ENCODE measurements at regions not wholly inside any gene's neighbourhood (a gene's known extent, or its start where the extent isn't known, plus 50 kb on each side); places are given as distances from the start of the nearest gene placed in this dataset.

DNA sequence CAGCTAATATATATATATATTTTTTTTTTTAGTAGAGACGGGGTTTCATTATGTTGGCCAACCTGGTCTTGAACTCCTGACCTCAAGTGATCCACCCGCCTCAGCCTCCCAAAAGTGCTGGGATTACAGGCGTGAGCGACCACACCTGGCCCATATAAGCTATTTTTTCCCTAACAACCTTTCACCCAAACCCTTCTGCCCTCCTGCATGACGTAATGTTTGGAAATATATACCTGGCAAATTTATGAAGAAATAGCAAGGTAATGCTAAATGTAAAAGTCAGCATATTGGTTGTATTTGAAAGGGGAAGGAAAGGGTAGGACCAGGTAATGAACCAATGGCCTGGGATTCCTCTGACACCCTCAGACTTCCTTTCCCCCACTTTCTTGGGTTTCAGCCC lies 325.5 kb upstream of the ARID1B start:
- H4K20me1 ChIP-seq (ENCODE audit: insufficient read depth), result no peaks in the 10 kb centered on the region
- H3K36me3 ChIP-seq (ENCODE audit: low read depth), result no peaks in the 10 kb centered on the region
- H3F3A ChIP-seq (ENCODE audit: insufficient read depth), result no peaks in the 10 kb centered on the region
- in situ Hi-C loops (cut with MboI), result no loop called here
- 62% methylated on average over 5 of the region's 5 CpGs for WGBS, 2 experiments (ENCODE audit: low coverage in 1 of 2, low lambda C conversion rate in 2 of 2, missing lambda C conversion rate in 2 of 2)
- H3K9ac ChIP-seq, result no peak overlapping the region
- H2AFZ ChIP-seq, result no peak overlapping the region
- H3K4me1 ChIP-seq (ENCODE audit: insufficient read depth), result no peaks in the 10 kb centered on the region
- no peak overlapping the region for H3K27ac ChIP-seq
- H3K79me2 ChIP-seq (ENCODE audit: insufficient read depth), result no peaks in the 10 kb centered on the region
- no peak for TF ChIP-seq EZH2phosphoT487 (IDR thresholded peaks at IDR 0.05; ENCODE audit: insufficient read depth, low read depth)
- no peak overlapping the region for H3K4me2 ChIP-seq (ENCODE audit: unreplicated experiment)
- H3K4me3 ChIP-seq, result no peak overlapping the region
- no peak for DNase-seq
- no peaks in the 10 kb centered on the region for H3K9me3 ChIP-seq (ENCODE audit: low read depth)
- H3K9me2 ChIP-seq (ENCODE audit: insufficient read depth), result no peaks in the 10 kb centered on the region
- H3K27me3 ChIP-seq (replicated peaks; ENCODE audit: insufficient read depth), result no peaks in the 10 kb centered on the region

DNA sequence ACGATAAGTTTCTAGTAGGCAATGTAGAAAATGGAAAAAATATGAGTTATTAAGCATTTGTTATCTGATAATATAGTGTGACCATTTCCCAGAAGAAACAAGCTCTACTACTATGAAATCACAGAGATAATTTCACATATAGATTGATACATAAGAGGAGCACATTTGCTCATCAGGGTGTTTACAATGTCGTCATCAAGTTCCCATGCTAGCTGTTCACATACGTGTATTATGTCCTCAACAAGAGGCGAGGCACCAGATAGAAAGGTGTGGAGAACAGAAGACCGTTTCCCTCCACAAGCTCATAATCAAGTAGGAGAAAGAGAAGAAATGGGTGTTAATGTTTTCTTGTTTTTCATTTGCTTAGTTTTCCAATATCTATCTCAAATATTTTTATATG lies 326.1 kb upstream of the ARID1B start:
- H3K36me3 ChIP-seq (ENCODE audit: low read depth), result no peaks in the 10 kb centered on the region
- H3K9me2 ChIP-seq (ENCODE audit: insufficient read depth), result no peaks in the 10 kb centered on the region
- H3K27ac ChIP-seq, result no peak overlapping the region
- no peaks in the 10 kb centered on the region for H3F3A ChIP-seq (ENCODE audit: insufficient read depth)
- no peaks in the 10 kb centered on the region for H3K9me3 ChIP-seq (ENCODE audit: low read depth)
- in situ Hi-C loops (cut with MboI), result no loop called here
- no peak for DNase-seq
- no peak overlapping the region for H3K9ac ChIP-seq
- H3K4me3 ChIP-seq, result no peak overlapping the region
- H4K20me1 ChIP-seq (ENCODE audit: insufficient read depth), result no peaks in the 10 kb centered on the region
- 63 to 64% methylated on average over 5 of the region's 5 CpGs for WGBS, 2 experiments (ENCODE audit: low coverage in 1 of 2, low lambda C conversion rate in 2 of 2, missing lambda C conversion rate in 2 of 2)
- no peaks in the 10 kb centered on the region for H3K79me2 ChIP-seq (ENCODE audit: insufficient read depth)
- no peaks in the 10 kb centered on the region for H3K27me3 ChIP-seq (replicated peaks; ENCODE audit: insufficient read depth)
- H3K4me2 ChIP-seq (ENCODE audit: unreplicated experiment), result no peak overlapping the region
- no peak for TF ChIP-seq EZH2phosphoT487 (IDR thresholded peaks at IDR 0.05; ENCODE audit: insufficient read depth, low read depth)
- TF ChIP-seq EZH2 (IDR thresholded peaks at IDR 0.05; ENCODE audit: insufficient read depth, poor library complexity, severe bottlenecking), result no peak
- no peak overlapping the region for H2AFZ ChIP-seq
- no peaks in the 10 kb centered on the region for H3K4me1 ChIP-seq (ENCODE audit: insufficient read depth)

GRCh38 chr6:156450421-156450820 lies 326.8 kb upstream of the ARID1B start:
- no peaks in the 10 kb centered on the region for H3F3A ChIP-seq (ENCODE audit: insufficient read depth)
- no peak overlapping the region for H3K4me3 ChIP-seq
- no peaks in the 10 kb centered on the region for H3K27me3 ChIP-seq (replicated peaks; ENCODE audit: insufficient read depth)
- no peak overlapping the region for H3K27ac ChIP-seq
- no peaks in the 10 kb centered on the region for H3K36me3 ChIP-seq (ENCODE audit: low read depth)
- H3K9me2 ChIP-seq (ENCODE audit: insufficient read depth), result no peaks in the 10 kb centered on the region
- H3K4me1 ChIP-seq (ENCODE audit: insufficient read depth), result no peaks in the 10 kb centered on the region
- TF ChIP-seq EZH2phosphoT487 (IDR thresholded peaks at IDR 0.05; ENCODE audit: insufficient read depth, low read depth) (no peak), EZH2 (IDR thresholded peaks at IDR 0.05; ENCODE audit: insufficient read depth, poor library complexity, severe bottlenecking) (no peak)
- no peaks in the 10 kb centered on the region for H3K9me3 ChIP-seq (ENCODE audit: low read depth)
- no peak overlapping the region for H3K9ac ChIP-seq
- no peak for DNase-seq
- no peaks in the 10 kb centered on the region for H4K20me1 ChIP-seq (ENCODE audit: insufficient read depth)
- H2AFZ ChIP-seq, result no peak overlapping the region
- in situ Hi-C loops (cut with MboI), result no loop called here
- no peaks in the 10 kb centered on the region for H3K79me2 ChIP-seq (ENCODE audit: insufficient read depth)
- H3K4me2 ChIP-seq (ENCODE audit: unreplicated experiment), result no peak overlapping the region

DNA sequence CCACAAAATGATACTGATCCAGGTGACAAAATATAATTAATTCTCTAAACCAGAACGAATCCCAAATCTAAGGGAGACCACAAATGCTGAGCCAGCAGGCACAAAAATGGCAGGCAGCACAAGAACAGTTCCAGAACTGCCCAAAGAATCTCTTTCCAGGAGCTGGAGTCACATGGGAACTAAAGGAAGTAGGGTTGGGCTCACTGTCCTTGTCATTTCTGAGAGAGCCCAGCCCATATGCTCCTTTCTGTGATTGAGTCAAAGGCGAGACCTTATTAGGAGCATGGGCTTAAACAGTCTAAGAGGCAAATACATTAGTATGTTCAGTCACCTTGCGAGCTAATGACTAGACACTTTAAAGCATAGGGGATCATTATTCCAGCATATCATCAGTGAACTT lies 327.6 kb upstream of the ARID1B start:
- no peak overlapping the region for H3K9ac ChIP-seq
- no peaks in the 10 kb centered on the region for H4K20me1 ChIP-seq (ENCODE audit: insufficient read depth)
- no peaks in the 10 kb centered on the region for H3K9me2 ChIP-seq (ENCODE audit: insufficient read depth)
- no peaks in the 10 kb centered on the region for H3K9me3 ChIP-seq (ENCODE audit: low read depth)
- no peaks in the 10 kb centered on the region for H3K27me3 ChIP-seq (replicated peaks; ENCODE audit: insufficient read depth)
- no peak overlapping the region for H3K27ac ChIP-seq
- H3F3A ChIP-seq (ENCODE audit: insufficient read depth), result no peaks in the 10 kb centered on the region
- TF ChIP-seq EZH2 (IDR thresholded peaks at IDR 0.05; ENCODE audit: insufficient read depth, poor library complexity, severe bottlenecking) (no peak), EZH2phosphoT487 (IDR thresholded peaks at IDR 0.05; ENCODE audit: insufficient read depth, low read depth) (no peak)
- no peaks in the 10 kb centered on the region for H3K79me2 ChIP-seq (ENCODE audit: insufficient read depth)
- no peak for DNase-seq
- H3K4me1 ChIP-seq (ENCODE audit: insufficient read depth), result no peaks in the 10 kb centered on the region
- WGBS, 2 experiments (ENCODE audit: low coverage in 1 of 2, low lambda C conversion rate in 2 of 2, missing lambda C conversion rate in 2 of 2), result 40 to 46% methylated on average over 3 of the region's 3 CpGs
- in situ Hi-C loops (cut with MboI), result no loop called here
- H3K4me2 ChIP-seq (ENCODE audit: unreplicated experiment), result no peak overlapping the region
- H2AFZ ChIP-seq, result no peak overlapping the region
- H3K4me3 ChIP-seq, result no peak overlapping the region
- H3K36me3 ChIP-seq (ENCODE audit: low read depth), result no peaks in the 10 kb centered on the region

DNA sequence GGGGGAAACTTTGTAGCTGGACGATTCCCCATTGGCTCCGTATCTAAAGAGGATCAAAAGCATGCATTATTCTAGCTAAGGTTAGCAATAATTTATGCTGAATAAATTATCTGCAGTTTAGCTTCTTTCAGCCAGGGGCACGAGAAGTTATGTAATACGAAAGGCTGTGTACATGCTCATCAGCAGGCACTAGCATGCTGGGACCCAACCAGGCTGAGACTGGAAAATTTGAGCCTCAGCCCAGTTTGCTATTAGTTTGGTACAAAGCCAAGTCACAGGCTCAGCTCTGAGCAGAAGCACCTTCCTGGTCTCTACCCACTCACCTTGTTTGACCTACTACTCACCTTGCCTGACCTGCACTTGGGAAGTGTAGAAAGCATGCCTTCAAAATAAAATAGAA lies 328.1 kb upstream of the ARID1B start:
- Histone ChIP-seq H3K27ac (no peak overlapping the region), H3K27me3 (replicated peaks; ENCODE audit: insufficient read depth) (no peaks in the 10 kb centered on the region), H3K9me3 (ENCODE audit: low read depth) (no peaks in the 10 kb centered on the region), H3K4me1 (ENCODE audit: insufficient read depth) (no peaks in the 10 kb centered on the region), H3F3A (ENCODE audit: insufficient read depth) (no peaks in the 10 kb centered on the region), H2AFZ (no peak overlapping the region), H3K36me3 (ENCODE audit: low read depth) (no peaks in the 10 kb centered on the region), H3K4me2 (ENCODE audit: unreplicated experiment) (no peak overlapping the region), H3K4me3 (no peak overlapping the region), H3K9ac (no peak overlapping the region), H3K9me2 (ENCODE audit: insufficient read depth) (no peaks in the 10 kb centered on the region), H4K20me1 (ENCODE audit: insufficient read depth) (no peaks in the 10 kb centered on the region), H3K79me2 (ENCODE audit: insufficient read depth) (no peaks in the 10 kb centered on the region)
- DNase-seq, result no peak
- in situ Hi-C loops (cut with MboI), result no loop called here
- 34 to 43% methylated on average over 4 of the region's 4 CpGs for WGBS, 2 experiments (ENCODE audit: low coverage in 1 of 2, low lambda C conversion rate in 2 of 2, missing lambda C conversion rate in 2 of 2)
- TF ChIP-seq EZH2 (IDR thresholded peaks at IDR 0.05; ENCODE audit: insufficient read depth, poor library complexity, severe bottlenecking) (no peak), EZH2phosphoT487 (IDR thresholded peaks at IDR 0.05; ENCODE audit: insufficient read depth, low read depth) (no peak)

Measured in GM23248 (cell line).